MCF 10A (cell line): ENCODE measurements at regions not wholly inside any gene's neighbourhood (a gene's known extent, or its start where the extent isn't known, plus 50 kb on each side); places are given as distances from the start of the nearest gene placed in this dataset.

Experiments used
- BruUV-seq: library from RNA; stranded (reverse); fragments of 400-500 nt; replicated peaks from 2 replicates; lab custom pipeline; 2021; lab: Mats Ljungman, UMichigan
- CTCF ChIA-PET: fragments of 300-600 bp; sonication (Branson Sonifier 250); formaldehyde crosslinking; extraction: SDS; loops from one replicate; lab custom pipeline; 2021; ENCODE audit warnings: antibody characterized with exemption, inconsistent platforms; lab: Yijun Ruan, JAX
- POLR2A ChIA-PET: fragments of 300-600, 350-650 bp; sonication (Branson Sonifier 250); formaldehyde crosslinking; extraction: SDS; loops from one replicate; lab custom pipeline; 2020; ENCODE audit warnings: antibody characterized with exemption, inconsistent platforms; lab: Yijun Ruan, JAX
- DNase-seq: peaks from one replicate; pipeline ENCODE4 v3.0.0-alpha.2; 2018; ENCODE audit not compliant: unreplicated experiment
- H3K27ac Mint-ChIP-seq: one replicate; pipeline ENCODE4 v1.8.0; 2022; ENCODE audit warnings: mild to moderate bottlenecking, low read depth, mixed read lengths; ENCODE audit not compliant: unreplicated experiment
- H3K27me3 Mint-ChIP-seq: one replicate; pipeline ENCODE4 v1.8.0; 2022; ENCODE audit warnings: mixed read lengths; ENCODE audit not compliant: insufficient read depth, unreplicated experiment
- H3K36me3 Mint-ChIP-seq: one replicate; pipeline ENCODE4 v1.8.0; 2022; ENCODE audit warnings: mild to moderate bottlenecking, moderate library complexity, mixed read lengths; ENCODE audit not compliant: insufficient read depth, unreplicated experiment
- H3K4me1 Mint-ChIP-seq: one replicate; pipeline ENCODE4 v1.8.0; 2022; ENCODE audit warnings: mixed read lengths; ENCODE audit not compliant: insufficient read depth, unreplicated experiment
- H3K4me3 Mint-ChIP-seq: one replicate; pipeline ENCODE4 v1.8.0; 2022; ENCODE audit warnings: mild to moderate bottlenecking, moderate library complexity, mixed read lengths; ENCODE audit not compliant: unreplicated experiment
- H3K9me3 Mint-ChIP-seq: one replicate; pipeline ENCODE4 v1.8.0; 2022; ENCODE audit warnings: mixed read lengths; ENCODE audit not compliant: unreplicated experiment
- CTCF ChIP-seq: fragments of 200-600 bp; IDR thresholded peaks from one replicate; pipeline ENCODE4 v1.8.0; 2022; ENCODE audit warnings: antibody characterized with exemption, mild to moderate bottlenecking; ENCODE audit not compliant: unreplicated experiment
- intact Hi-C: fragments of 100-400 bp; cut with micrococcal nuclease; formaldehyde crosslinking; loops from 2 replicates; pipeline ENCODE4 v1.14.1; 2022

- no peak for TF ChIP-seq CTCF
- CTCF ChIA-PET, result interaction anchor here (0.6 to 1.1 kb wide), 3 partner anchors 9 to 804 kb away, joined by 3 to 4 read pairs (median 3); no protein-coding TSS in a partner anchor
- peak overlapping the region; percentile 72 for H3K27ac Mint-ChIP-seq
Observed at GRCh38 chr1:238681451-238681850, 704.9 kb upstream of the CHRM3 start.

GRCh38 chr1:238681021-238681420 lies 705.3 kb upstream of the CHRM3 start:
- Mint-ChIP-seq H3K36me3 (no peaks in the 10 kb centered on the region), H3K9me3 (no peaks in the 10 kb centered on the region), H3K4me1 (peaks cover 17% of the 10 kb centered on the region), H3K4me3 (no peak overlapping the region), H3K27ac (peak overlapping the region; percentile 72), H3K27me3 (no peaks in the 10 kb centered on the region)
- TF ChIP-seq CTCF, result no peak
- BruUV-seq, result no TSS peak
- CTCF ChIA-PET, result interaction anchor here (0.6 to 1.1 kb wide), 3 partner anchors 9 to 803 kb away, joined by 3 to 4 read pairs (median 3); no protein-coding TSS in a partner anchor
- peak; percentile 91 for DNase-seq
- POLR2A ChIA-PET, result interaction anchor here (0.6 to 1.0 kb wide), 4 partner anchors 21 to 1237 kb away, joined by 3 to 4 read pairs (median 3); no protein-coding TSS in a partner anchor
- intact Hi-C loops, result no loop called here

More at GRCh38 chr1:238681451-238681850, 704.9 kb upstream of the CHRM3 start:
- DNase-seq, result no peak
- intact Hi-C loops, result no loop called here
- Mint-ChIP-seq H3K36me3 (no peaks in the 10 kb centered on the region), H3K4me3 (no peak overlapping the region), H3K4me1 (peaks cover 17% of the 10 kb centered on the region), H3K9me3 (no peaks in the 10 kb centered on the region), H3K27me3 (no peaks in the 10 kb centered on the region)
- TSS peak; percentile 95 for BruUV-seq
- POLR2A ChIA-PET, result interaction anchor here (0.6 to 1.0 kb wide), 3 partner anchors 21 to 1237 kb away, joined by 3 to 4 read pairs (median 3); no protein-coding TSS in a partner anchor

- Mint-ChIP-seq H3K27ac (no peak overlapping the region), H3K4me1 (peaks cover 17% of the 10 kb centered on the region), H3K9me3 (no peaks in the 10 kb centered on the region), H3K27me3 (no peaks in the 10 kb centered on the region), H3K36me3 (no peaks in the 10 kb centered on the region), H3K4me3 (no peak overlapping the region)
- TF ChIP-seq CTCF, result no peak
- POLR2A ChIA-PET, result interaction anchor here (1.6 kb wide), 1 partner anchor 9 kb away, joined by 4 read pairs; no protein-coding TSS in a partner anchor
- CTCF ChIA-PET, result interaction anchor here (0.9 kb wide), 1 partner anchor 15 kb away, joined by 3 read pairs; no protein-coding TSS in a partner anchor
- intact Hi-C loops, result no loop called here
- peak; percentile 81 for DNase-seq
- BruUV-seq, result no TSS peak
Observed at GRCh38 chr1:238677567-238677966, 708.8 kb upstream of the CHRM3 start.

- Mint-ChIP-seq H3K27ac (no peak overlapping the region), H3K4me3 (no peak overlapping the region), H3K27me3 (no peaks in the 10 kb centered on the region), H3K36me3 (no peaks in the 10 kb centered on the region), H3K4me1 (peaks cover 12% of the 10 kb centered on the region), H3K9me3 (no peaks in the 10 kb centered on the region)
- BruUV-seq, result no TSS peak
- no peak for TF ChIP-seq CTCF
- CTCF ChIA-PET, result interaction anchor here (0.7 kb wide), 2 partner anchors 8 to 565 kb away, joined by 3 to 4 read pairs; no protein-coding TSS in a partner anchor
- intact Hi-C loops, result no loop called here
- no peak for DNase-seq
- POLR2A ChIA-PET, result interaction anchor here (0.6 to 1.6 kb wide), 3 partner anchors 9 to 170 kb away, joined by 4 read pairs; no protein-coding TSS in a partner anchor
Observed at GRCh38 chr1:238675221-238675620, 711.1 kb upstream of the CHRM3 start.
